T-helper 1 cell treated with Interleukin-12 subunit alpha and Interleukin-12 subunit beta and Interleukin-4 antibody, amounts not matched to agents 30 μg/mL and 1 μg/mL, for 36 hours (primary cell): ENCODE measurements at regions not wholly inside any gene's neighbourhood (a gene's known extent, or its start where the extent isn't known, plus 50 kb on each side); places are given as distances from the start of the nearest gene placed in this dataset.
"Not testable (repeated sequence)": the region's sequence is repeated elsewhere in the genome, so short reads cannot be mapped to it uniquely, and the experiment has no call there.

Experiments
- H3K27ac Mint-ChIP-seq: one replicate; pipeline ENCODE4 v1.8.0; 2021; ENCODE audit warnings: mild to moderate bottlenecking, mixed read lengths
- H3K27me3 Mint-ChIP-seq: one replicate; pipeline ENCODE4 v1.8.0; 2021; ENCODE audit warnings: low read depth, mixed read lengths
- H3K36me3 Mint-ChIP-seq: one replicate; pipeline ENCODE4 v1.8.0; 2021; ENCODE audit warnings: low read depth, mixed read lengths
- H3K4me1 Mint-ChIP-seq: one replicate; pipeline ENCODE4 v1.8.0; 2021; ENCODE audit warnings: low read depth, mixed read lengths
- H3K4me3 Mint-ChIP-seq: one replicate; pipeline ENCODE4 v1.8.0; 2021; ENCODE audit warnings: mild to moderate bottlenecking, moderate library complexity, mixed read lengths
- H3K9me3 Mint-ChIP-seq: one replicate; pipeline ENCODE4 v1.8.0; 2021; ENCODE audit warnings: mixed read lengths

DNA sequence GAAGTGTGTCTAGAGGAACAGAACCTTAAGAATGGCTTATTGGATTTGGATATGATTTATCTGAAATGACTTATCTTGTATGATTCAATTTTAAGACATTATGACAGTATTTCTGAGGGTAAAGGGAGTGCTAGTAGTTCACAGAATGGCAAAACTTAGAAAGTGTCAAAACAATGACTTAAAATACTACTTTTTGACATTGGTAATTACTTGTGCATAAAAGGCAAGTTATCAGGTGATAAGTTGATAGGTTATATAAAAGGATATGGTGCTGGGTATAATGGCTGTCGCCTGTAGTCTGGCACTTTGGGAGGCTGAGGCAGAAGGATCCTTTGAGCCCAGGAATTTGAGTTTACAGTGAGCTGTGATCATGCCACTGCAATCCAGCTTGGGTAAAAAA is 494.4 kb downstream of the CDH9 start:
- Mint-ChIP-seq H3K36me3 (no peaks in the 10 kb centered on the region), H3K4me3 (no peak overlapping the region), H3K27ac (no peak overlapping the region), H3K9me3 (peaks cover 26% of the 10 kb centered on the region), H3K27me3 (no peaks in the 10 kb centered on the region), H3K4me1 (no peaks in the 10 kb centered on the region)

- Mint-ChIP-seq H3K9me3 (peaks cover 25% of the 10 kb centered on the region), H3K4me1 (no peaks in the 10 kb centered on the region), H3K27ac (no peak overlapping the region), H3K4me3 (no peak overlapping the region), H3K36me3 (no peaks in the 10 kb centered on the region), H3K27me3 (no peaks in the 10 kb centered on the region)
These were observed 500.2 kb downstream of the CDH9 start for GRCh38 chr5:26538226-26538625.

DNA sequence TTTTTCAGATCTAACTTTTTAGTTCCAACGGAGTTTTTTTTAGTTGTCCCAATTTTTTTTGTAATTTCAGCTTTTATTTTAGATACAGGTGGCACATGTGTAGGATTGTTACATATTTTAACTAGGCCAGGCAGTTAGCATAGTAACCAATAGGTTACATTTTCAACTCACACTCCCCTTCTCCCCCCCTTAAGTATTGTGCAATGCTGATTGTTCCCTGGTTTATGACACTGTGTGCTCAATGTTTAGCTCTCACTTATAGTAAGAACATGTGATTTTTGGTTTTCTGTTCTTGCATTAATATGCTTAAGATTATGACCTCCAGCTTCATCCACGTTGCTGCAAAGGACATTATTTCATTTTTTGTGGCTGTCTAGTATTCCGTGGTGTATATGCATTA is 503.2 kb downstream of the CDH9 start:
- Mint-ChIP-seq H3K4me1 (no peaks in the 10 kb centered on the region), H3K36me3 (no peaks in the 10 kb centered on the region), H3K27ac (no peak overlapping the region), H3K27me3 (no peaks in the 10 kb centered on the region), H3K9me3 (peaks cover 23% of the 10 kb centered on the region), H3K4me3 (no peak overlapping the region)

- Mint-ChIP-seq H3K27me3 (no peaks in the 10 kb centered on the region), H3K4me1 (no peaks in the 10 kb centered on the region), H3K27ac (no peak overlapping the region), H3K36me3 (no peaks in the 10 kb centered on the region), H3K9me3 (peaks cover 15% of the 10 kb centered on the region), H3K4me3 (no peak overlapping the region)
These were observed 508.1 kb downstream of the CDH9 start for GRCh38 chr5:26530305-26530704.

- no peak overlapping the region for H3K4me3 Mint-ChIP-seq
- H3K4me1 Mint-ChIP-seq, result no peaks in the 10 kb centered on the region
- H3K36me3 Mint-ChIP-seq, result no peaks in the 10 kb centered on the region
- H3K9me3 Mint-ChIP-seq, result peaks cover 23% of the 10 kb centered on the region
- H3K27ac Mint-ChIP-seq, result no peak overlapping the region
- no peaks in the 10 kb centered on the region for H3K27me3 Mint-ChIP-seq
These were observed 519.1 kb downstream of the CDH9 start for GRCh38 chr5:26519245-26519644.

DNA sequence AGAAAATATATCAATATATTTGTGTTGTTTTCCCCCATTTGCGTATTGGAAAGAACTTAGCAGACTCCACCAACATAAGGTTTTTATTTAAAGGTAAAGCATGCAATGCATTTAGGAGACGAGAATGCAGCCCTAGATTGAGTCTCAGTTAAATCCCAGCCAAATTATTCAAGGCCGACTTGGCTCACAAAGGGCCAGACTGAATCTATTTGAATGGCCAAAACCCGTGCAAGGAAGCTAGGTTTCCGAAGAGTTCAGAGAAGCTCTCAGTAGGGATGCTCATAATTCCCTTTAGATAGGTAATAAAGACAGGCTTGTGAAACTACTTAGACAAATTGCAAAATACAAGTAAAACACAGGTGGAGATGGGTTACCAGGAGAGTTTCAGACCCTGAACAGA is 520.3 kb downstream of the CDH9 start:
- H3K27ac Mint-ChIP-seq, result no peak overlapping the region
- peaks cover 19% of the 10 kb centered on the region for H3K9me3 Mint-ChIP-seq
- H3K4me3 Mint-ChIP-seq, result no peak overlapping the region
- H3K4me1 Mint-ChIP-seq, result no peaks in the 10 kb centered on the region
- no peaks in the 10 kb centered on the region for H3K27me3 Mint-ChIP-seq
- no peaks in the 10 kb centered on the region for H3K36me3 Mint-ChIP-seq

- no peaks in the 10 kb centered on the region for H3K27me3 Mint-ChIP-seq
- no peak overlapping the region for H3K4me3 Mint-ChIP-seq
- no peak overlapping the region for H3K27ac Mint-ChIP-seq
- peaks cover 11% of the 10 kb centered on the region for H3K9me3 Mint-ChIP-seq
- no peaks in the 10 kb centered on the region for H3K4me1 Mint-ChIP-seq
- no peaks in the 10 kb centered on the region for H3K36me3 Mint-ChIP-seq
These were observed 539.4 kb downstream of the CDH9 start for GRCh38 chr5:26498972-26499371.

- no peak overlapping the region for H3K4me3 Mint-ChIP-seq
- no peaks in the 10 kb centered on the region for H3K27me3 Mint-ChIP-seq
- peaks cover 1% of the 10 kb centered on the region for H3K36me3 Mint-ChIP-seq
- H3K27ac Mint-ChIP-seq, result no peak overlapping the region
- H3K4me1 Mint-ChIP-seq, result no peaks in the 10 kb centered on the region
- H3K9me3 Mint-ChIP-seq, result peaks cover 14% of the 10 kb centered on the region
These were observed 542.9 kb downstream of the CDH9 start for GRCh38 chr5:26495437-26495836.

- Mint-ChIP-seq H3K9me3 (peaks cover 21% of the 10 kb centered on the region), H3K4me3 (no peak overlapping the region), H3K27ac (no peak overlapping the region), H3K4me1 (no peaks in the 10 kb centered on the region), H3K36me3 (peaks cover 1% of the 10 kb centered on the region), H3K27me3 (no peaks in the 10 kb centered on the region)
These were observed 545.4 kb downstream of the CDH9 start for GRCh38 chr5:26492906-26493459.

GRCh38 chr5:26487553-26487952 is 550.8 kb downstream of the CDH9 start:
- no peak overlapping the region for H3K4me3 Mint-ChIP-seq
- H3K9me3 Mint-ChIP-seq, result peaks cover 9% of the 10 kb centered on the region
- no peaks in the 10 kb centered on the region for H3K27me3 Mint-ChIP-seq
- no peaks in the 10 kb centered on the region for H3K36me3 Mint-ChIP-seq
- no peak overlapping the region for H3K27ac Mint-ChIP-seq
- H3K4me1 Mint-ChIP-seq, result no peaks in the 10 kb centered on the region

GRCh38 chr5:26486631-26487030 is 551.8 kb downstream of the CDH9 start:
- Mint-ChIP-seq H3K27me3 (no peaks in the 10 kb centered on the region), H3K36me3 (no peaks in the 10 kb centered on the region), H3K9me3 (peaks cover 12% of the 10 kb centered on the region), H3K27ac (no peak overlapping the region), H3K4me1 (no peaks in the 10 kb centered on the region), H3K4me3 (no peak overlapping the region)

GRCh38 chr5:26485146-26485860 is 553.1 kb downstream of the CDH9 start:
- not testable (repeated sequence) for H3K4me1 Mint-ChIP-seq, H3K36me3 Mint-ChIP-seq, H3K4me3 Mint-ChIP-seq, H3K27me3 Mint-ChIP-seq, H3K27ac Mint-ChIP-seq
- peaks cover 12% of the 10 kb centered on the region for H3K9me3 Mint-ChIP-seq

DNA sequence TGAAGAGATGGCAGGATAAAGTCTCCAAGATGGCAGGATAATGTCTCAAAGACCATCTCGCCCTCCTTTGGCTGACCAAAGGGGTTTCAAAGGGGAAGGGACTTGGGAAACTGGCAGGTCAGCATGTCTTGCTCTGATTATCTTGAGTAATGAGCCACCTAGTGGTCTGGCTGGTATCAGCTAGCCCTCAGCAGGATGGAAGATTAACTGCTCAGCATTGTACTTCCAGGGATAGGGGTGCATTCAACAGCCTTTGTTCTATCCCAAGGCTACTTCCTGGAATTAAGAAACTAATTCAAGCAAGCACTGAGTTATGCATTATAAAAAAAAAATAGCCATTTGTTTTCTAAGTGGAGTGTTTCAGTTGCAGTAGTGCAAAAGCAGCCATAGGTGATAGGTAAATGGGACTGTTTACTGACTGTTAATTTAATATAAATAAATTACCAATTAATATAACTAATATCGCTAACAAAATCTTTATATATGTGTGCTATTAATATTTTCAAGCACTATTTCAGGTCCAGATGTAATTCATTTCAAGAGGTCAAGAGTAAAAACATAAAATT is 555.5 kb downstream of the CDH9 start:
- H3K36me3 Mint-ChIP-seq, result no peaks in the 10 kb centered on the region
- no peak overlapping the region for H3K27ac Mint-ChIP-seq
- H3K27me3 Mint-ChIP-seq, result no peaks in the 10 kb centered on the region
- no peak overlapping the region for H3K4me3 Mint-ChIP-seq
- H3K9me3 Mint-ChIP-seq, result peaks cover 4% of the 10 kb centered on the region
- no peaks in the 10 kb centered on the region for H3K4me1 Mint-ChIP-seq

DNA sequence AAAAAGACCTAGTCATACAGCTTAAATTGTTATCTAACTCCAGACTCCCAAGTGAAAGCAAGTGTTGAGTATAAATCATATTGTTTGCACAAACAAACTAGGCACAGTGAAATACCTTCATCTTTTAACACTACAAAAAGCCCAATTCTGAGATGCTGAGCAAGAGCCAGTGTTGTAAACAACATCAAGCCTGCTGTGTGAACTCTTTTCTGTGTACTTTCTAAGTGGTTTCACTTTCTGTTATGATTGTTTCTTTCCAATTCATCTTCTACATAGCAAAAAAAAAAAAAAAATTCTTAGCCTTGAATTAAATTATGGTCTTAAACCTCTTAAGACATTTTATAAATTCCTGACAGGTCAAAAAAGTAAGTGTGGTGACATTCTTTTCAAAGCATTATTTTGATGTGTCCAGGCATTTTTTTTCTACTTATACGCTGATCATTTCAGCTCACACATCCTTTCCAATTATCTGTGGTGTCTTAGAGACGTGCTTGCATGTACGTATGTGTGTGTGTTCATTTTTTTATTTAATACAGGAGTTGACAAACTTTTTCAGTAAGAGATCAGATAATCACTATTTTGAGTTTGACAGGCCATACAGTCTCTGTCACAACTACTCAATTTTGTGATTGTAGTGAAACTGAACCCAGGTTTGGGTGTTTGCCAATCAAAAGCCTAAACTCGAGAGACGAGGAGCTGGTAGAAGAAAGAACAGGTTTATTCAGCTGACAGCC is 556.1 kb downstream of the CDH9 start:
- Mint-ChIP-seq H3K27me3 (no peaks in the 10 kb centered on the region), H3K27ac (no peak overlapping the region), H3K4me3 (no peak overlapping the region), H3K36me3 (no peaks in the 10 kb centered on the region), H3K4me1 (no peaks in the 10 kb centered on the region), H3K9me3 (peaks cover 3% of the 10 kb centered on the region)

- H3K36me3 Mint-ChIP-seq, result no peaks in the 10 kb centered on the region
- H3K27me3 Mint-ChIP-seq, result no peaks in the 10 kb centered on the region
- H3K4me1 Mint-ChIP-seq, result no peaks in the 10 kb centered on the region
- no peak overlapping the region for H3K4me3 Mint-ChIP-seq
- no peak overlapping the region for H3K27ac Mint-ChIP-seq
- H3K9me3 Mint-ChIP-seq, result peaks cover 15% of the 10 kb centered on the region
These were observed 567.9 kb downstream of the CDH9 start for GRCh38 chr5:26470439-26470838.
